ENCODE measurements at regions not wholly inside any gene's neighbourhood (a gene's known extent, or its start where the extent isn't known, plus 50 kb on each side); places are given as distances from the start of the nearest gene placed in this dataset.
"Not testable (repeated sequence)": the region's sequence is repeated elsewhere in the genome, so short reads cannot be mapped to it uniquely, and the experiment has no call there.

DNA sequence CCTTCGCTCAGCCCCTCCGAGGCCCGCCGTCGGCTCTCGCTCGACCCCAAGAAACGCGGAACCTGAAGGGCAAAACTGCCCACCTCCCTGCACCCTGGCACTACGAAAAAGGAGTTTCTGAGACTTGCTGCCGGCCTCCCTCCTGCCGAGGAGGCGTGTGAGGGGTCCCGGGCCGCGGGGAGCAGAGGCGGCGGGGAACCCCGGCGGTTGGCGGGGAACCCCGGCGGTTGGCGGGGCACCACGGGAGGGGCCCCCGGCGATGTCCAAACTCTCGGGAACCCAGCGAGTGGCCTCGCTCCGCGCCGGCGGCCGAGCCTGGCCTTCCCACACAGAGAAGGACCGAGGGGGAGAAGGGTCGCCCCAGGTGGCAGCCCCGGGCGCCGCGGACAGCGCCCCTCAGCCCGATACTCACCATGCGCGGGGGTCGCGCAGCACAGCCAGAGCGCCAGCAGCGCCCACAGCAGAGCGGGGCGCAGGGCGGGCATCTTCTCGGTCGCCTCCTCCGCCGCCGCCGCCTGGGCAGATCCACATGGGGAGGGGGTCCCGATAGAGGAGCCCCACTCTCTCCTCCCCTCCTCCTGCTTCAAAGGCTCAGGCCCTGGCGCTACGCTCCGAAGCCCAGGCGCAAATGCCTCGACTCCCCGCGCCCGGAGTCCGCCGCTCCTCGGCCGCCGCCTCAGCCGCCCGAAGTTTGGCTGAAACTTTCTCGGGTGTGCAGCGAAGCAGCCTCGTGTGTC is 69.4 kb upstream of the NUDT4B start:
- DNase-seq (ENCODE audit: low read depth in 2 of 2): peak in 1 of 2 donors; percentile 1

DNA sequence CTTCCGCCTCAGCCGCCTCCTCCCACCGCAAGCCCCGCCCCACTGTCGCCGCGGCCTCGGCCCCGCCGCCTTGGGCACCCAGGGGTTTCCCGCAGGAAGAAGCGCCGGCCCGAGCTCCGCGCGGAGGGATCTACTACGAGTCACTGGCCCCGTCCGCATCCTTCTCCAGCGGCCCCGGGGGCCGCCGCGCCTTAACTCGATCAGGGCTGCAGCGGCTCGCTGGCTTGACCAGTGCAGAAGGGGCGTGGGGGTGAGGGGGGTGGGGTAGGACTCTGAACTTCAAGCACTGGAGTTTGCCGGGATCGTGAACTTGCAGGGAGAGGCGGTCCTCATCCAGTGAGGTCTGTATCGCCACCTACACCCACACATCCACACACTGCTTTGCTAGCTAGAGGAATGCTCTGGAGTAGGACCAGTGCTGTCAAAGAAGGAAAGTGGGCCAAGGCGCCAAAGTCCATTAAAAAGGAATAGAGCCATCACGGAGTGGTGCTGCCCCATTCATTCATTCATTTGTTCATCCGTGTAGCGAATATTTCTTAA is 68.7 kb upstream of the NUDT4B start:
- DNase-seq (ENCODE audit: low read depth in 2 of 2): not testable (repeated sequence)

DNA sequence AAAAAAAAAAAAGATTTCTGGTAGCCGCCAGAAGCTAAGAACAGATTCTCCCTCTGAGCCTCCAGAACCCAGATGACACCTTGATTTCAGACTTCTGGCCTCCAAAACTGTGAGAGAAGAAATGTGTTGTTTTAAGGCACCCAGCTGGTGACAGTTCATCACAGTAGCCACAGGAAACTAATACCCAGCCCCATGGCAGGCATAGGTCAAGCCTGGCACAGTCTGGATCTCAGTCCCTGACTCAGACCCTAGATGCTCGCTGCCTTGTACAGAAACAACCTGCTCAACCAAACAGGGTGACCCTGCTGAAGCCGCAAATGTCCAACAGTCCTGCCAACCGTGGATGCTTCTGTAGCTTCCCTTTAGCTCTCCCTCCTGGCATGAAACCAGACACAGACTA is 61.8 kb upstream of the NUDT4B start:
- DNase-seq (ENCODE audit: low read depth in 2 of 2): not testable (repeated sequence)

DNA sequence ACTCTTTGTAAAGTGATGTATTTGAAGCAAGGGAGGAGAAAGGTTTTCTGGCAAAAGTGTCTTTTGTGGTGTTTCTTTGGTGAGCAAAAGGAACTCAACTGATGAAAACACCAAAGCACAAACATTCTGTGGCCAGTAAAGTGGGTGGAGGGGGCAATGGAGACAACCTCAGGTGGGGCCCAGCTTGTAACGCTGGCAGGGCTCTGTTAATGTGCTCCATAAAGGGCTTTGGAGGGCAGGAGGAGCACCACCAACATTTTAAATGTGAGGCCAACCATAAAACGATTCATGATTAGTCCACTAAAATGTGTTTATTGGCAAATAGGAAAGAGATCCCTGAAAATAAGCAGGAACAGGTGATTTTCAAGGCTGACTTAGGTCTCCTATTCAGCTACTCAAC is 61.2 kb upstream of the NUDT4B start:
- not testable (repeated sequence) for DNase-seq (ENCODE audit: low read depth in 2 of 2)
